ENCODE measurements at regions not wholly inside any gene's neighbourhood (a gene's known extent, or its start where the extent isn't known, plus 50 kb on each side); places are given as distances from the start of the nearest gene placed in this dataset.

DNA sequence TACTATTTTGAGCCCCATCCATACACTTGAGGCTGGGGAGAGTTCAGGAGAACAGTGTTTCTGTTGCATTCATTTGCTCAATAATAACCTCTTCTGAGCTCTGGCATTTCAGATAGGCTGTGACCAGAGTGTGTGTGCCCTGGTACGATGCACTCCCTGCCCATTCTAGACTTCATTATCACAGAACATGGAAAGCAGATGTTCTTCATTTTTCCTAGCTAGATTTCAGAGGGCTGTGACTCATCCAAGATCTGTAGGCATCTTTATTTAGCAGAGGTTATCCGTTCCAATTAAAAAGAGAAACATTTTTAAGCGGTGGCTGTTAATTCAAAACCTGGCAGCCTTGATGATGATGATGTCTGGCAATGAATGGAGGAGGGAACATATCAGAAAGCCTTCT is 228.8 kb upstream of the EEF2KMT start:
- TF ChIP-seq POLR2AphosphoS5 (IDR thresholded peaks at IDR 0.05; ENCODE audit: low read depth, low read length): no peak
- TF ChIP-seq SIN3A (IDR thresholded peaks at IDR 0.05; ENCODE audit: borderline replicate concordance, insufficient read depth, low read length): no peak
- TF ChIP-seq TAF1 (IDR thresholded peaks at IDR 0.05; ENCODE audit: borderline replicate concordance, insufficient read depth, low read length): no peak
- TF ChIP-seq FOXP2 (optimal IDR thresholded peaks at IDR 0.05; ENCODE audit: borderline replicate concordance, extremely low read depth, extremely low read length, insufficient read depth): no peak
- TF ChIP-seq, protein P1, sequence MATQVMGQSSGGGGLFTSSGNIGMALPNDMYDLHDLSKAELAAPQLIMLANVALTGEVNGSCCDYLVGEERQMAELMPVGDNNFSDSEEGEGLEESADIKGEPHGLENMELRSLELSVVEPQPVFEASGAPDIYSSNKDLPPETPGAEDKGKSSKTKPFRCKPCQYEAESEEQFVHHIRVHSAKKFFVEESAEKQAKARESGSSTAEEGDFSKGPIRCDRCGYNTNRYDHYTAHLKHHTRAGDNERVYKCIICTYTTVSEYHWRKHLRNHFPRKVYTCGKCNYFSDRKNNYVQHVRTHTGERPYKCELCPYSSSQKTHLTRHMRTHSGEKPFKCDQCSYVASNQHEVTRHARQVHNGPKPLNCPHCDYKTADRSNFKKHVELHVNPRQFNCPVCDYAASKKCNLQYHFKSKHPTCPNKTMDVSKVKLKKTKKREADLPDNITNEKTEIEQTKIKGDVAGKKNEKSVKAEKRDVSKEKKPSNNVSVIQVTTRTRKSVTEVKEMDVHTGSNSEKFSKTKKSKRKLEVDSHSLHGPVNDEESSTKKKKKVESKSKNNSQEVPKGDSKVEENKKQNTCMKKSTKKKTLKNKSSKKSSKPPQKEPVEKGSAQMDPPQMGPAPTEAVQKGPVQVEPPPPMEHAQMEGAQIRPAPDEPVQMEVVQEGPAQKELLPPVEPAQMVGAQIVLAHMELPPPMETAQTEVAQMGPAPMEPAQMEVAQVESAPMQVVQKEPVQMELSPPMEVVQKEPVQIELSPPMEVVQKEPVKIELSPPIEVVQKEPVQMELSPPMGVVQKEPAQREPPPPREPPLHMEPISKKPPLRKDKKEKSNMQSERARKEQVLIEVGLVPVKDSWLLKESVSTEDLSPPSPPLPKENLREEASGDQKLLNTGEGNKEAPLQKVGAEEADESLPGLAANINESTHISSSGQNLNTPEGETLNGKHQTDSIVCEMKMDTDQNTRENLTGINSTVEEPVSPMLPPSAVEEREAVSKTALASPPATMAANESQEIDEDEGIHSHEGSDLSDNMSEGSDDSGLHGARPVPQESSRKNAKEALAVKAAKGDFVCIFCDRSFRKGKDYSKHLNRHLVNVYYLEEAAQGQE (IDR thresholded peaks at IDR 0.05; ENCODE audit: insufficient read depth in 1 of 2, low read depth in 2 of 2, low read length in 2 of 2): no peak

GRCh38 chr16:5325932-5326331 is 228.3 kb upstream of the EEF2KMT start:
- TF ChIP-seq FOXP2 (optimal IDR thresholded peaks at IDR 0.05; ENCODE audit: borderline replicate concordance, extremely low read depth, extremely low read length, insufficient read depth) (no peak), TAF1 (IDR thresholded peaks at IDR 0.05; ENCODE audit: borderline replicate concordance, insufficient read depth, low read length) (no peak), SIN3A (IDR thresholded peaks at IDR 0.05; ENCODE audit: borderline replicate concordance, insufficient read depth, low read length) (no peak), POLR2AphosphoS5 (IDR thresholded peaks at IDR 0.05; ENCODE audit: low read depth, low read length) (no peak)
- TF ChIP-seq, protein P1 (IDR thresholded peaks at IDR 0.05; ENCODE audit: insufficient read depth in 1 of 2, low read depth in 2 of 2, low read length in 2 of 2): no peak

- no peak for TF ChIP-seq SIN3A (IDR thresholded peaks at IDR 0.05; ENCODE audit: borderline replicate concordance, insufficient read depth, low read length)
- no peak for TF ChIP-seq TAF1 (IDR thresholded peaks at IDR 0.05; ENCODE audit: borderline replicate concordance, insufficient read depth, low read length)
- TF ChIP-seq FOXP2 (optimal IDR thresholded peaks at IDR 0.05; ENCODE audit: borderline replicate concordance, extremely low read depth, extremely low read length, insufficient read depth): no peak
- TF ChIP-seq, protein P1 (IDR thresholded peaks at IDR 0.05; ENCODE audit: insufficient read depth in 1 of 2, low read depth in 2 of 2, low read length in 2 of 2): no peak
- no peak for TF ChIP-seq POLR2AphosphoS5 (IDR thresholded peaks at IDR 0.05; ENCODE audit: low read depth, low read length)
These were observed 225.9 kb upstream of the EEF2KMT start for GRCh38 chr16:5323284-5324141.

GRCh38 chr16:5321930-5322329 is 224.3 kb upstream of the EEF2KMT start:
- no peak for TF ChIP-seq TAF1 (IDR thresholded peaks at IDR 0.05; ENCODE audit: borderline replicate concordance, insufficient read depth, low read length)
- TF ChIP-seq, protein P1 (IDR thresholded peaks at IDR 0.05; ENCODE audit: insufficient read depth in 1 of 2, low read depth in 2 of 2, low read length in 2 of 2): no peak
- TF ChIP-seq FOXP2 (optimal IDR thresholded peaks at IDR 0.05; ENCODE audit: borderline replicate concordance, extremely low read depth, extremely low read length, insufficient read depth): no peak
- no peak for TF ChIP-seq POLR2AphosphoS5 (IDR thresholded peaks at IDR 0.05; ENCODE audit: low read depth, low read length)
- TF ChIP-seq SIN3A (IDR thresholded peaks at IDR 0.05; ENCODE audit: borderline replicate concordance, insufficient read depth, low read length): no peak
